A172 (cell line): ENCODE measurements at regions not wholly inside any gene's neighbourhood (a gene's known extent, or its start where the extent isn't known, plus 50 kb on each side); places are given as distances from the start of the nearest gene placed in this dataset.
"Not testable (repeated sequence)": the region's sequence is repeated elsewhere in the genome, so short reads cannot be mapped to it uniquely, and the experiment has no call there.

Experiments used
- DNase-seq: peaks from one replicate; pipeline ENCODE4 v3.0.0-alpha.2; 2015; ENCODE audit warnings: low spot score

GRCh38 chr20:17891131-17891530 lies 77.5 kb downstream of the SNX5 start:
- DNase-seq, result not testable (repeated sequence)

- DNase-seq, result no peak
These were observed 78.3 kb downstream of the SNX5 start for GRCh38 chr20:17890330-17890729.

- no peak for DNase-seq
These were observed 79.4 kb downstream of the SNX5 start for GRCh38 chr20:17889226-17889625.

- DNase-seq, result peak; percentile 71
These were observed 80.5 kb downstream of the SNX5 start for GRCh38 chr20:17888044-17888443.

- no peak for DNase-seq
These were observed 81.1 kb downstream of the SNX5 start for GRCh38 chr20:17887331-17888030.

- DNase-seq, result peak; percentile 30
These were observed 83.0 kb downstream of the SNX5 start for GRCh38 chr20:17885544-17885943.

- DNase-seq, result no peak
These were observed 83.5 kb downstream of the SNX5 start for GRCh38 chr20:17885076-17885475.

GRCh38 chr20:17884307-17885003 lies 84.1 kb downstream of the SNX5 start:
- DNase-seq, result no peak

GRCh38 chr20:17883592-17884306 lies 84.8 kb downstream of the SNX5 start:
- no peak for DNase-seq

GRCh38 chr20:17882834-17883591 lies 85.6 kb downstream of the SNX5 start:
- DNase-seq, result no peak

- no peak for DNase-seq
These were observed 86.3 kb downstream of the SNX5 start for GRCh38 chr20:17882065-17882833.

GRCh38 chr20:17881741-17882064 lies 86.9 kb downstream of the SNX5 start:
- DNase-seq, result no peak

- DNase-seq, result no peak
These were observed 89.5 kb downstream of the SNX5 start for GRCh38 chr20:17878912-17879602.

GRCh38 chr20:17878069-17878911 lies 90.3 kb downstream of the SNX5 start:
- no peak for DNase-seq

GRCh38 chr20:17875981-17876385 lies 92.6 kb downstream of the SNX5 start:
- no peak for DNase-seq

- DNase-seq, result peak; percentile 53
These were observed 93.3 kb downstream of the SNX5 start for GRCh38 chr20:17875106-17875980.

- no peak for DNase-seq
These were observed 94.1 kb downstream of the SNX5 start for GRCh38 chr20:17874271-17875105.
